ENCODE measurements at regions not wholly inside any gene's neighbourhood (a gene's known extent, or its start where the extent isn't known, plus 50 kb on each side); places are given as distances from the start of the nearest gene placed in this dataset.

DNA sequence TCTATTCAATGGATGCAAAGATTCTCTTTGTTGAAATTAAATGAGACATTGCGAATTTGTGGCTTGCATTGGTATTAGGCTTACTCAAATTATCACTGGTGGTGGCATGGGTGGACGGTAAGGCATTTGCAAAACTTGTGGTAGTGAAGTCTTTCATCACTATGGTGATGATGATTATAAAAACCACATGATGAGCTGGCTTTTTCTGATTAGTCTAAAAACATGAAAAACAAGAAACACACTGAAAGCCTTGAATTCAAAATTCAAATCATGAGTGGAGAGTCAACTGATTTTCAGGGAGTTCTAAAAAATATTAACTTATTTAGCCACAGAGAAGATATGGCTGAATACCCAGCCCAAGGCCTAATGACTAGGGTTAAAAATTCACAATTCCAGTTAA is 99.8 kb upstream of the HGF start:
- TF ChIP-seq POLR2A (IDR thresholded peaks at IDR 0.05; ENCODE audit: low read length) (no peak), GATA1 (IDR thresholded peaks at IDR 0.05; ENCODE audit: low read depth, low read length) (no peak)

Data from erythroblast (primary cell).